GM19035 (cell line): ENCODE measurements at regions not wholly inside any gene's neighbourhood (a gene's known extent, or its start where the extent isn't known, plus 50 kb on each side); places are given as distances from the start of the nearest gene placed in this dataset.
A peak's percentile ranks its signal among the peaks of the same experiment; 100 is the strongest.
"Not testable (repeated sequence)": the region's sequence is repeated elsewhere in the genome, so short reads cannot be mapped to it uniquely, and the experiment has no call there.

Experiments used
- ATAC-seq: cut with Tn5 transposase; IDR thresholded peaks from one replicate; pipeline ENCODE4 v1.9.1; 2021; ENCODE audit not compliant: unreplicated experiment

DNA sequence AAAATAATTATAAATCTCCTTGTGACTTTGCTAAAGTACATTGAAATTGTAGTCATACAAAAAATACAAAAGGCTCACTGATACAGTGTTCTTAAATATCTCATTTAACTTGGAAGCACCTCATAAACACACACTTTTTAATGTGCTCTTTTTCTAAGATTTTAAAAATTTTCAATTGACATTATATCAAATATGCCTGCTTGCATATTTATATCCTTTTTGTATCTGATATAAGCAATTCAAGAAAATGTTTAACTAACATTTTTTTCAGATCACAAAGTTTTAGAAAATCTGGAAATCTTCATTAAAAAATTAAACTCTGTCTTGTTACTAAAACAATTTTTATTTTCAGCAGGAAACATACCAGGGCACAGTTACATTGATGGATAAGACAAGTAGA is 661.5 kb downstream of the REEP3 start:
- ATAC-seq, result no peak

DNA sequence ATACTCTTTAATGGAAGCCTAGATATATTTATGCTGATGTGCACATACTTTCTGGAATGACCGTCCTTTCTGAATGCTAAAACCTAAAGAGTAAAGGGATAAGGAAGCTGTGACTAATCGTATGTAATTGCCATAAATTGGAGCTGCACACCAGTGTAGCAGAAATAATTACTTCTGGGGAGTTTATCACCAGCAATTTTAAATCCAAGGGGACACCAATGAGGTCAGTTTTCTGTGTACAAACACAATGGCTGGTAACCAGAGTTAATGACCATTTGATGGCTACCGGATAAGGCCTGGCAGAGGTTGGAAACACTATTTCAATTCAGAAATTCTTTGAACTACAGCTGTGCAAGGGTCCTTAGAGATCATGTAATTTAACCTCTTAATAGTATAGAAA is 670.1 kb downstream of the REEP3 start:
- no peak for ATAC-seq

DNA sequence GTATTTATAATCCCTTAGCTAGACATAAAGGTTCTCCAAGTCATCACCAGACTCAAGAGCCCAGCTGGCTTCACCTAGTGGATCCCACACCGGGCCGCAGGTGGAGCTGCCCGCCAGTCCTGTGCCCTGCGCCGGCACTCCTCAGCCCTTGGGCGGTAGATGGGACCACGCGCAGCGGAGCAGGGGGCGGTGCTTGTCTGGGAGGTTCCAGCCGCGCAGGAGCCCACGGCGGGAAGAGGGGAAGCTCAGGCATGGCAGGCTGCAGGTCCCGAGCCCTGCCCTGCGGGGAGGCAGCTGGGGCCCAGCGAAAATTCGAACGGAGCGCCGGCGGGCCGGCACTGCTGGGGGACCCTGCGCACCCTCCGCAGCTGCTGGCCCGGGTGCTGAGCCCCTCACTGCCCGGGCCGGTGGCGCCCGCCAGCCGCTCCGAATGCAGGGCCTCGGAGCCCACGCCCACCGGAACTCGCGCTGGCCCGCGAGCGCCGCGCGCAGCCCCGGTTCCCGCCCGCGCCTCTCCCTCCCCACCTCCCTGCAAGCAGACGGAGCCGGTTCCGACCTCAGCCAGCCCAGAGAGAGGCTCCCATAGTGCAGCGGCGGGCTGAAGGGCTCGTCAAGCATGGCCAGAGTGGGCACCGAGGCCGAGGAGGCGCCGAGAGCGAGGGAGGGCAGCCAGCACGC is 675.6 kb downstream of the REEP3 start:
- ATAC-seq, result no peak

DNA sequence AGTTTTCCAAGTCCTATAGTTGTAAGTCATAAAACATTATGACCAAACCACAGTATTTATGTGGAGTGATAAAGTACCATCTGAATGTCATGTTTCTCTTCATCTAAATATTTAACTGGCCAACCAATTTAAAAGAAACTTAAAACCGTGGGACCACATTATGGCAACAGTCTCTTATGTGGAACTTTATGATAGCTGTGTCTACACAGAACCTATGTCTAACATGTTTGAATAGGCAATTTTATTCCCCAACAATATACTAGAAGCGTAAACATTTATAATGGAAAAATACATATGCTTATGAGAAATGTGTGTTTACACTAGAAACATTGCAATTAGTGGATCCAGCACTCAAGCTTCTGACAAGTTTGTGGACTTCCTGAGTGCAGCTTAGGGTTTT is 680.7 kb downstream of the REEP3 start:
- ATAC-seq, result no peak

DNA sequence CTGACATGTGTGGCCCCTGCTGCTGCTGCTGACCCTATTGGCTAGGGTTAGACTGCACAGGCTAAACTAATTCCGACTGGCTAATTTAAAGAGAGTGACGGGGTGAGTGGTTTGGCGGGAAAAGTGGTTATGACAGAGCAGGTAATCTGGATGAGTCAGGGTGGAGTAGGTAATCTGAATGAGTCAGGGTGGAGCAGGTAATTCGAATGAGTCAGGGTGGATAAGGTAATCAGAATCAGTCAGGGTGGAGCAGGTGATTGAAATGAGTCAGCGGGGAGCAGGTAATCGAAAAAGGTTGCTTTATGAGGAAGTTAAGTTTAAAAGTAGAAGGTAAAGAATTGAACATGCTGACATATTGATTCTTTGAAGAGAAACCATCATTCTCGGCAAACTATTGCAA is 683.3 kb downstream of the REEP3 start:
- ATAC-seq, result not testable (repeated sequence)

DNA sequence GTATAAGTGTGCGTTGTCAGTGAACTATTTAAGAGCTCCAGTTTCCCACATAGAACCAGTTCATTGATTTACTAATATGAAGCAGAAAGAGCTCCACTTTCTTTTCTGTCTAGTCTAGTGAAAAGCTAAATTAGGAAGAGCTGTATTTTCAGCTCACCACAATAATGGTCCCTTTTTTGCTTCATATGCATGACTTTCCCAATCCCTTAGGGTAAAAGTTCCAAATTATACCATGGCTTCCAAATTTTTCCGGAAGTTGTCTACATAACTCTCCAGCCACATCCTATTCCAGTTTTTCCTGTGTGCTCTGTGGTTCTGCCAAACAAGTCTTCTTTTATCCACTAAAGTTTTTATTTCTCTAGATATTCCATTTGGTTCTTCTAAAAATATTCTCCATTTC is 685.2 kb downstream of the REEP3 start:
- ATAC-seq, result no peak

DNA sequence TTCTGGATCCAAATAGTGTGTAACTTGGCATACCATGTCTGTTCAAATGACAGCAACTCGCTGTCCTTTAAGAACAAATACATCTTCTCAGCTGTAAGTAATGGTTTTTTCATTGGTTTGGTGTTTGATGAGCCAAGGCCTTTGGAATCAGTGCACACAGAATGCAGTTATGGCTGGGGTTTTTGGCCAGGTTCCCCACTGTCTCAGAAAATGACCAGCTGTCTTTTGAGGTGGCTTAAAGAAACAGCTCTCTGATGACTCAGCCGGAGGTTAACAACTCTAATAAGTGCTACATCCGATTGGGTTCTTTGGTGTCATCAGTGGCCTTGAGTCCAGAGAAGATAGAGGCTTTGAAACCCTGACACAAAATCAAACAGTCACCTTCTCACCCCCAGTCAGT is 688.4 kb downstream of the REEP3 start:
- no peak for ATAC-seq

DNA sequence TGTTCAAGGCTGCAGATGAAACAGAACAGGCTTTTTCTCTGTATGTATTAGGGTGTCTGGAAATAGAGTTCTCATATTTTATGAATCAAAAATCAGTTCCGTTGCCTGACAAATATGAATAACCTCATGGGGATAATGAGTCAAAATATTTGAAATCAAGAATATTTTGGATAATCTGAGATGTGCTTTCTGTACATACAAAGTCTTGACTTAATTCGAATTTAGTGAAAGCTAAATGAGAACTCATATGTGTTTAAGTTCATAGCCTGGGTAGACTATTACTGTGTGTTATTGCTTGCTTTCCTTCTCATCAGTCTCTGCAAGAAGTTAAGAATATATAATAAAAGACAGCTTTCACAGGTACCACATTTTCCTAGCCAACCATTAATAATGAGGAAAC is 689.0 kb downstream of the REEP3 start:
- no peak for ATAC-seq

DNA sequence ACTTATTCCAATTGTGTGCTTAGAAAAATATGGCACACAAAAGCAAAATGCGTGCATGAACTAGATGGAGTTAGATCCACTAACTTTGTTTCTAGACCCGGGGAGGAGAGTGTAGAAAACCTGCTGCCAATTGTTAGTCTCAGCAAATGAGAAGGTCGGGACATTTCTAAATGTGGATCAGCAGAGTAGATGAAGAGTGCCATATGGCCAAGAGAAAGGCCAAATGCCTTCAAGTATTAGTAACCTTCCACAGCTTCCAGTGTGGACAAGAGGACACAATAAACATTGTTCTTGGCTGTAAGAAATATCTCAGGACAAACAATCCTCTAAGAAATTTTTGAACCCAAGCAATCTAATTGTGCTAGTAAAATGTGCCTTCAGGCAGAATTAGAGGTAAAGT is 690.3 kb downstream of the REEP3 start:
- ATAC-seq, result no peak

DNA sequence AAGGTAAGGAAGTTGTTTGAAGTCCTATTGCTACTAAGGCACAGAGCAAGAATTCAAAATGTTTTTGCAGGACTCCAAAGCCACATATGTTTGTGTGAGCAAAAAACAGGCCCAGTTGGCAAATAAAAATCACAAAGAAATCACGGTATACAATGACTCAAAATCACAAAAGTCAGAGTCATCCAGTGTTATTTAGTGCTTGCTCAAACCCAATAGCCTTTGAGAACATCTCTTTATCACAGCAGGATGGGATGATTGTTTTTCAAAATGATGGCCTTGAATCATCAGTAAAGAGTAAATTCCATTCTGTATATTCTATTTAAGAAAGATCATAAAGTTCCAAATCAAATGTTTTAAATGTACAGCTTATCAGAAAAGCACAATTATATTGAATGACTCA is 693.9 kb downstream of the REEP3 start:
- no peak for ATAC-seq

DNA sequence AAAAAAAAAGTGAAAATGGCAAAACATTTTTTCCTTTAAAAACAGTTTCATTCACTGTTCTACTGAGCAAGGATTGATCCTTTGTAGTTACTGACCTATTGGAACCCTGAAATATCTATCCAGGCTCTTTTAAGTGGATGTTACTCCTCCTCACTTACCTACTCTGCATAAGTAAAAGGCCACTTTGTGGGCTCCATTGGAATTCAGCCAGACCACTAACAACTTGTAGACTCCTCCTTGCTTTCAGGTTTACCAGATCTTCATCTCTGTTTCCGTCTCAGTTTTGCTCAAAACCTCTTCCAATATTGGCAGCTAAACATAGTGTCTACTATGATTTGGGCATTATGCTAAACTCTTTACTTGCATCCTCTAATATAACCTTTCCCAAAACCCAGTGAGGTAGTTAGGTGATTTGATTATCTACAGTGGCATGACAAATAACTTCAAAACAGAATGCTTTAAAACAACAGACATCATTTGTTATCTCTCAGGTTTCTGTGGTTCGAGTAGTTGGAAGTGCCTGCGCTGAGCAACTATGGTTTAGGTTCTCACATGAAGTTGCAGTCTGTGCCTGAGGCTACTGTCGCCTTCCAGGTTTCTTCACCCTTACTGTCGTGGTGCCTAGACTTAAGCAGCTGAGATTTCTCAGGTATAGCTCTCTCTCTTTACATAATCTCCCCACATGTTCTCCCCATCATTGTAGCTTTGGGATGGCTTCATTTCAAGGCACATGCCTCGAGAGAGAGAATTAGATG is 698.2 kb downstream of the REEP3 start:
- no peak for ATAC-seq

DNA sequence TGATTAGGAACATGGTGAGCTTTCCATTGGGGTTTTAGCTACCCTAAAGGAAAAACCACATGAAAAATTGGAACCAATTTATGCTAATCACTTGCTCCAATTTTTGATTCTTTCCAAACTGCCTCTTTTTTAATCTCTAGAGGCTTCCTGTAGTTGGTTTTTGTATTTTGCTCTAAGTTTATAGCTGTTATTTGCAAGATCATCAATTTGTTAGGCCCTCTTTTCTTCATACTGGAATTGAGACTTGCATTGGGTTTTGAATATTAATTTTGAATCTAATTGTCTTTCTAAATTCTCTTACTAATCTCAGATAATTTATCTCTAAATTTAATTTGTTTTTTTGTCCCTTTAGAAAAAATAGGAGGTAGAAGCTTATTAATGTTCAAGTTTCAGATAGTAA is 713.3 kb downstream of the REEP3 start:
- no peak for ATAC-seq

DNA sequence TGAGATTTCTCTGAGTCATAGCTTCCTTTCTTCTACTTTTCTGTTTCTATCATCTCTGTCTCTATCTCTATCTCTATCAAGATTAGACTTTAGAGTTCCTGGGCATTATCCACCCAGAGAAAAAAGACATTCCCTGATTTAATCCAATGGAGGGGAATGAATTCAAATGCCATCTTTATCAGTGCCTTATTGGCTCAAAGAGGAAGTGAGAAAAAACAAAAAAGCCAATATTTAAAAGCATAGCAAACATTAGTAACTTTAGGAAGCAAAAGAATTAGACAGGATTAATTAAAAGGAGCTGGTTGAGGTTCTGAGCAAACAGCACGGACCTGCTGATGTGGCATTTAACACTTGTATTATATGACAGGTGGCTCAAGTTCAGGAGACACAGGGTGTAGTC is 736.5 kb downstream of the REEP3 start:
- no peak for ATAC-seq

DNA sequence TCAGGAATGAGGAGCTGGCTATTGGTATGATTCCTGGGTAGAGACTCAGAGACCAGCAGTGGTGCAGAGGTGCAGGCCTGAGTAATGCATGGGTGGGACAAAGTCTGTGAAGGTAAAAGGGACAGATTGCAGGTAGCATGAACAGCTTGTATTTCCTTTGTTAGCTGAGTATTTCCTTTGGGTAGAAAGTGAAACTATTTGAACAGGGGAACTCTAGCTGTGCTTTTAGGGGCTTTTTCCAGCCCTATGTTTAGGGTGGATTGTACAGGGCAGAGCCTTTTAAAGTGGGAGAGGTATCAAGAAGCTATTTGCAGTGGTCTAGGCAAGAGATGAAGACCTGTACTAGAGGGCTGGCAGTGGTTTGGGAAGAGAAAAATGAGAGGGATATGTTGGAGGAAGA is 739.9 kb downstream of the REEP3 start:
- peak; percentile 78 for ATAC-seq

DNA sequence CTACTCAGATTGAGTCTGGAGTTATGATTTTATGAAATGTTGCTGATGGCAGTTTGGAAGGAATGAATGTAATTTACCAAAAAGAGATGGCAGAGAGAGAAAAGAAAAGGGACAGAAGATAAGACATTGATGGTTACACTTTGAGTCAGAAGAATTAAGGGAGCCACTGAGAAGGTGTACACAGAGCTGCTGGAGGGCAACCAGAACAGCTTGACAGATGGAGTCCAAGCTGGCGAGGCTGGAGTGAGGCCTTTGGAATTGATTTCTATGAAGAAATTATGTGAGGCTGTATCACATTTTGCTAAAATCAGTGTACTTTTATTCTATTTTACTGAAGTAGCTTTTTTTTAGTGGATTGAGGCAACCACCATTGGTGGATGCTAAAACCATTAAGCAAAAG is 740.5 kb downstream of the REEP3 start:
- no peak for ATAC-seq

DNA sequence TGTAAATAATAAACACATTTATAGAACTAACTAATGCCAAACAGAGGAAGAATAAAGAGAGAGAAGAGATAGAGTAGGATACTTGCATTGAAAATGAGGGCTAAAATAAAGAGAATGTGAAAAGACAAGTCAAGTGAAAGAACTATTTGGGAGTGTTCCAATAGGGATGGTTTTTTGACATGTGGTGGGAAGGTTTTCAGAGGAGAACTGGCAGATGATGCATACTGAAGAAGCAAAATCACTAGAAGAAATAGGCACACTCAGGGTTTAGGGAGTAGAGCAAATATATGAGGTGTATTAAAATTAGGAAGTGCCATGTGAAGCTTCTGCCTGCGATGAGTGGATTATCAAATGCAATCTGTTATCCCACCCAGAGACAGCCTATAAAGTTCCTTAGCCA is 744.8 kb downstream of the REEP3 start:
- ATAC-seq, result no peak

DNA sequence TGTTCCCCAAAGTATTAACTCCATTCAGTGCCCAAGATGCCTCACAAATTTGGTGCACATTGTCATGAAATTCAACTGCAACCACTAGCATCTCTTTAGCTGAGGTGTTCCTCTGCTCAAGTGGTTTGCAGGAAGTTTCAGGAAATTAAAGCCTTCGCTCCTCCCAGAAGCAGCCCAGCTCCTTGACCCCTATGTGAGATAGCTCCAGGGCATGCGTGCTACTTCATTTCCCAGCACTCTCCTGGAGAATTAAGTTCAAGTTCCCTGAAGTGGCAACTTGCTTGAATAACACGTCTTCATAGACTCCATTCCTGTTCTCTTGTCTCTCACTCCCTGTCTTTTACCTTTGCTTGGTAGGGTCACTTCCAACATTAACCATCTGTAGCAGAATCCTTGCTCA is 750.3 kb downstream of the REEP3 start:
- ATAC-seq, result no peak

DNA sequence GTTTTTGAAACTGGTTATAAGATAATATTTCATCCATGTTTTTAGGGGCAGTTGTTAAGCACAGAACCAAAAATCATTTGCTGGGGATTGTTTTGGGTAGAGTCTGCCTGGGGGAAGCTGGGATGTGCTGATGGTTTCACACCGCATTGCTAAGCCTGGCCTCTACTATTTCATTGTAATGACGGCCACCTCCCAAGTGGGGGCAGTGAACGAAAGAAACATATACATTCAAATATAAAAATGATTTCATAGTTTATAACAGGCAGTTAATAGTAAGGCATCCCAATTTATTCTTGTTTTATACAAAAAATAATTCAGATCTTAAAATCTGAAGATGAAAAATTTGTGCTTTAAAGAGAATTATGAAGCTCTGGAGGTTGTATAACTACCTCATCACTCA is 750.8 kb downstream of the REEP3 start:
- no peak for ATAC-seq

DNA sequence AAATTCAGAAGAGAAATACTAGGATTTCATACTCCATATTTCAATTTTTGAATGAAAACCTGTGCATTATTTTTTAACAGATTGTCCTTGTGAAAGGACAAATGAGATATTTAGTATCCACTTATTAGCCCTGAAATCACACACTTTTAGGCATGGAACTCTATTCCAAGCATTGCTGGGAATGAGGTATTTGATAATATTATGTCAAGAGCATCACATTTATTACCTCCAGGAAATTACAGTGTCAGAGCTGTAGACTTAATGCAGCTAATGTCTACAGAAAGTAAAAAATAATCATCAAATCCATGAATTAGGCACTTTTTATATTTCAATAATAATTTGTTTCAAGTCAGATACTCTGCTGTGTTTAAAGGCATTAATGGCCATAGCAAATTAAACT is 753.8 kb downstream of the REEP3 start:
- ATAC-seq, result no peak

DNA sequence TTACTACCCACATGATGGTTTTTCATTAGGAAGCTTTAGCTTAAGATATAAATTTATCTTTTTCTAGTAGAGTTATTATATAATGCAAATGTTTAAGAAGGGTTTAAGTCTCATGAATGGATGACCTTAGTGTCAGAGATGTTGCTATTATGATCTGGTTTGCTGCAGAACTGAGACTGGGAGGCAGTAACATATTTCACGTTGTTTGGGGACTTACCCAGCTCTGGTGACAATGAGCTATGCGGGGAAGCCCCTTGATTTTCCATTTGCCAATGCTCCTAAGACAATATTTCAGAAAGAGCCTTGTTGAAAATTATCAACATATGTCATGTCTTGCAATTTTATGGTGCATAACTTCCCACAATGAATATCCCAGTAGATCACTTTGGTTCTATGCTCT is 754.6 kb downstream of the REEP3 start:
- no peak for ATAC-seq

DNA sequence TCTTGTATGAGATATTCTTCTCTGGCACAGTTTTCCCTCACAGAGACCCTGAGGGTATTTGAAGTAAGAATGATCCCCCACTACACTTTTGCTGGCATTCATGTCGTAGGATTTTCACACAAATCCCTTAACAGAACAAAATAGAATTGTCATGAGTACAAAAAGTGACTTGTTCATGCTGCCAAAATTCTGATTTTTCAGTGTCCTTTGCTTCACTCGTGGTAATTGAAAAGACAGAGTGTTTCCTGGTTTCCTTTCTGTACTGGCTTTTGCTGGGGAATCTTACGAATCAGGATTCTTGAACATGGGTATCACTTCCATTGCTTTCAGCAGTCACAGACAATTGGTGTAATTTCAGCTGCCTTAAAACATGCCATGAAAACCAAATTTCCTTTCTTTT is 756.3 kb downstream of the REEP3 start:
- no peak for ATAC-seq

DNA sequence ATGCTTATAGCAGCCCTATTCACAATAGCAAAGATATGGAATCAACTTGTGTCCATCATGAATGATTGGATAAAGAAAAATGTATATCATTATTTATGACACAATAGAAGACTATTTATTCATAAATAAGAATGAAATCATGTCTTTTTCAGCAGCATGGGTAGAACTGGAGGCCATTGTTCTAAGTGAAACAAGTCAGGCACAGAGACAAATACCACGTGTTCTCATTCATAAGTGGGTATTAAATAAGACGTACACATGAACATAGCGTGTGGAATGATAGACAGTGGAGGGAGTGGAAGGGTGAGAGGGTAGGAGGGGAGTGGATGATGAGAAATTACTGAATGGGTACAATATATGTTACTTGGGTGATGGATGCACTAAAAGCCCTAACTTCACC is 762.4 kb downstream of the REEP3 start:
- ATAC-seq, result no peak

DNA sequence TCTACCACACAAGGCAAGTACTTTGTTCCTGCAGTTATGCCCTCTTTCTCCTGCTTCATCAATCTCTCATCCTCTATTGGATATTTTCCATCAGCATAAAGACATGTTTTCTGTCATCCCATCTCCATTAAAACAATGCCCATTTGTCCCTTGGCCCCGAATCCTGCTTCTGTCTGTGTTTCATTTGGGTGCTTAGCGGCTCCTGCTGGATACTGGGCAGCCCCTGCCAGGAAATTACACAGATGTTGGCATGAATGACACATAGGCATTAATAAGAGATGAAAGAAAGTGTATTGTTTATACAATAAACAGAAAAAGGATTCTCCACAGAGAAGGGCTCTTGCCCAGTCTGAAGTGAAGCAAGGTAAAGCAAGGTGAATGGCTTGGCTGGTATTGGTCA is 765.3 kb downstream of the REEP3 start:
- ATAC-seq, result no peak
